ENCODE measurements at regions not wholly inside any gene's neighbourhood (a gene's known extent, or its start where the extent isn't known, plus 50 kb on each side); places are given as distances from the start of the nearest gene placed in this dataset.
"Not testable (repeated sequence)": the region's sequence is repeated elsewhere in the genome, so short reads cannot be mapped to it uniquely, and the experiment has no call there.

DNA sequence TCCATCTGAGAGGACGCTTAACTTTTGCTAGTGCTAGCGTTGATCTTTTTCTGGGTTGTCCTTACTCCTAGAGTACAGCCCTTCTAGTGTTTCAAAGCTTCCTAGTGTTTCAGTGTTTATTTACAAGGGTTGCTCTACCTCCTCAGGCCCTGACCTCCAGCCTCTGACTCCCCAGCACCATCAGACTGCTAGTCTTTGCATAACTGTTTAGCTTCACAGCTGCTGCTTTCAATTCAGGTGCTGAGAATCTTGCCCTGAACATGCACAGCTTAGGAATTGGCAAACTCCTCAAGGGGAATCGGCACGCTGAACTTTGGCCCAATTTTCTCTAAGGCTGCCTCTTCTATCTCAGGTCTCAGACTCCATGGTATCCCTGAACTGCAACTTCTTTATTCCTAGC lies 52.9 kb downstream of the OR52B4 start:
- in situ Hi-C loops (cut with MboI; ENCODE audit: low pct_unique_long_range_greater_than_20kb, low sequenced_read_pairs); DNase-seq: not testable (repeated sequence)

DNA sequence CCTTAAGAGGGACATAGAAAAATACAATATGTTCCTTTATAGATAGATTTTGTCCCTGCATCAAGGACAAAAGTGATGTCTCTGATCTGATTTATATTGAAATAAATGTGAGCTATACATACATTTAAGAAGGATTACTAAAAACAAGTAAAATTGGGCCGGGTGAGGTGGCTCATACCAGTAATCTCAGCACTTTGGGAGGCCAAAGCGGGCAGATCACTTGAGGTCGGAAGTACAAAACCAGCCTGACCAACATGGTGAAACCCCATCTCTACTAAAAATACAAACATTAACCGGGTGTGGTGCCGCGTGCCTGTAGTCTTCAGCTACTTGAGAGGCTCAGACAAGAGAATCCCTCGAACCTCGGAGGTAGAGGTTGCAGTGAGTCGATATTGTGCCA lies 91.0 kb downstream of the OR52B4 start:
- in situ Hi-C loops (cut with MboI; ENCODE audit: low pct_unique_long_range_greater_than_20kb, low sequenced_read_pairs); DNase-seq: not testable (repeated sequence)

DNA sequence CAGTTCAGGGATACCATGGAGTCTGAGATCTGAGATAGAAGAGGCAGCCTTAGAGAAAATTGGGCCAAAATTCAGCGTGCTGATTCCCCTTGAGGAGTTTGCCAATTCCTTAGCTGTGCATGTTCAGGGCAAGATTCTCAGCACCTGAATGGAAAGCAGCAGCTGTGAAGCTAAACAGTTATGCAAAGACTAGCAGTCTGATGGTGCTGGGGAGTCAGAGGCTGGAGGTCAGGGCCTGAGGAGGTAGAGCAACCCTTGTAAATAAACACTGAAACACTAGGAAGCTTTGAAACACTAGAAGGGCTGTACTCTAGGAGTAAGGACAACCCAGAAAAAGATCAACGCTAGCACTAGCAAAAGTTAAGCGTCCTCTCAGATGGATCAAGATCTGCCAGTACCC lies 117.1 kb downstream of the OR52B4 start:
- in situ Hi-C loops (cut with MboI; ENCODE audit: low pct_unique_long_range_greater_than_20kb, low sequenced_read_pairs); DNase-seq: not testable (repeated sequence)

DNA sequence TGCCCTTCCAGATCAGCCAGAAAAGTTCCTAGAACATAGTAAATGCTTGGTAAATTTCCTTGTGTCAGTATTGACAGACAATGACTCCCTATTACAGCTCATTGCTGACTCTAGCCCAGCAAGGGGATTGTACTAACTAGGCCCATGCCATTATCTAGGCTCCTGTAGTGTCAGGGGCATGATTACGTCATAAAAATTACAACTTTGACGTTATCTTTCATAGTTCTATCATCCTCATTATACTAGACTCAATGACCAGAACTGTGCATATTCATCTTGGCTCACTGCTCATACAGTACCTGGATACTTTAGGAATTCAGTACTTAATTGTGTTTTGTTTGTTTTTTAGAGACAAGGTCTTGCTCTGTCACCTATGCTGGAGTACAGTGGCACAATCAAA lies 118.7 kb downstream of the OR52B4 start:
- DNase-seq; in situ Hi-C loops (cut with MboI; ENCODE audit: low pct_unique_long_range_greater_than_20kb, low sequenced_read_pairs): not testable (repeated sequence)

DNA sequence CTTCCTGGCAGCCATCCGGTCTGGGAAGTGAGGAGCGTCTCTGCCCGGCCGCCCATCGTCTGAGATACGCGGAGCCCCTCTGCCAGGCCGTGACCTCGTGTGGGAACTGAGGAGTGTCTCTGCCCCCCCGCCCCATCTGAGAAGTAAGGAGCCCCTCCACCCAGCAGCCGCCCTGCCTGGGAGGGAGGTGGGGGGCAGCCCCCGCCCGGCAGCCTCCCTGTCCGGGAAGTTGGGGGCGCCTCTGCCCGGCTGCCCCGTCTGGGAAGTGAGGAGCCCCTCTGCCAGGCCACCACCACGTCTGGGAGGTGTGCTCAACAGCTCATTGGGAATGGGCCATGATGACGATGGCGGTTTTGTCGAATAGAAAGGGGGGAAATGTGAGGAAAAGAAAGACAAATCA lies 130.4 kb downstream of the OR52B4 start:
- DNase-seq; in situ Hi-C loops (cut with MboI; ENCODE audit: low pct_unique_long_range_greater_than_20kb, low sequenced_read_pairs): not testable (repeated sequence)

DNA sequence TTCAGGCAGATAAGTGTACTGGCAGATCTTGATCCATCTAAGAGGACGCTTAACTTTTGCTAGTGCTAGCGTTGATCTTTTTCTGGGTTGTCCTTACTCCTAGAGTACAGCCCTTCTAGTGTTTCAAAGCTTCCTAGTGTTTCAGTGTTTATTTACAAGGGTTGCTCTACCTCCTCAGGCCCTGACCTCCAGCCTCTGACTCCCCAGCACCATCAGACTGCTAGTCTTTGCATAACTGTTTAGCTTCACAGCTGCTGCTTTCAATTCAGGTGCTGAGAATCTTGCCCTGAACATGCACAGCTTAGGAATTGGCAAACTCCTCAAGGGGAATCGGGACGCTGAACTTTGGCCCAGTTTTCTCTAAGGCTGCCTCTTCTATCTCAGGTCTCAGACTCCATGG lies 124.3 kb downstream of the RRM1 start:
- in situ Hi-C loops (cut with MboI; ENCODE audit: low pct_unique_long_range_greater_than_20kb, low sequenced_read_pairs), result not testable (repeated sequence)

DNA sequence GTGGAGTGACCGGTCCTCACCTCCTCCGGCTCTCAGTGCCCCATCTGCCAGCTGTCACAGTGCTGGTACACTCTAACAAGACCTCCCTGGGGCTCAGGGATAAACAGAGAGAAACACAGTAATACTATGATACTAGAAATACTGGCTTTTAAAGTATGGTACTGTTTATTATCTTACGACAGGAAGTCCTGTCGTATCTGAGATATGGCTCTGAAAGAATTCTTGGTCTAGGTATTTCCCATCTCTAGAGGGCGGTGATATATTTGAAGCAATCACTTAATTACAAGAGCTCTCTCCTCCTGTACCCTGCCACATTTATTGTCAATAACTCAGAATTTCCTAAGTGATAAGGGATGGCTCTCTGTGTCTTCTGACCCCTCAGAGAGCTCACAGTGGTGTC lies 119.1 kb downstream of the RRM1 start:
- in situ Hi-C loops (cut with MboI; ENCODE audit: low pct_unique_long_range_greater_than_20kb, low sequenced_read_pairs), result no loop called here
- no peak for DNase-seq

More for the DNA sequence above, 124.3 kb downstream of the RRM1 start:
- not testable (repeated sequence) for DNase-seq

DNA sequence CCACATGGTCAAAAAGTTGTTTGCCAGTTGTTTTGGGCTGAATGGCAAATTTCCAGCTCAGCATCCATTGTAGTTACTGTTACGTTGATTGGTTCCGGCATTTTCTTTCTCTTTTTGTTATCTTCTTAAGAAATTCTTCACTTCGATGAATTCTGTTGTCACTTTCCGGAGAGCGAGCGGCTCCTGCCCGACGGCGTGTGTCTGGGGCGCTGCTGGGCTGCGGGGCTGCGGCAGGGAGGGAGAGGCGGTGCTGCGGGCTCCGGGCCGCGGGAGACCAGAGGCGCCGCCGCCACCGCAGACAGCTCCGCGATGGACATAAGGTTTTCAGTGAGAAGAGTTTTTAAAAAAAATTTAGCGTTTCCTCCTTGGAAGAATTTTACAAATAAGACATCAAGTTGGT lies 117.4 kb downstream of the RRM1 start:
- no peak for DNase-seq
- in situ Hi-C loops (cut with MboI; ENCODE audit: low pct_unique_long_range_greater_than_20kb, low sequenced_read_pairs), result no loop called here

DNA sequence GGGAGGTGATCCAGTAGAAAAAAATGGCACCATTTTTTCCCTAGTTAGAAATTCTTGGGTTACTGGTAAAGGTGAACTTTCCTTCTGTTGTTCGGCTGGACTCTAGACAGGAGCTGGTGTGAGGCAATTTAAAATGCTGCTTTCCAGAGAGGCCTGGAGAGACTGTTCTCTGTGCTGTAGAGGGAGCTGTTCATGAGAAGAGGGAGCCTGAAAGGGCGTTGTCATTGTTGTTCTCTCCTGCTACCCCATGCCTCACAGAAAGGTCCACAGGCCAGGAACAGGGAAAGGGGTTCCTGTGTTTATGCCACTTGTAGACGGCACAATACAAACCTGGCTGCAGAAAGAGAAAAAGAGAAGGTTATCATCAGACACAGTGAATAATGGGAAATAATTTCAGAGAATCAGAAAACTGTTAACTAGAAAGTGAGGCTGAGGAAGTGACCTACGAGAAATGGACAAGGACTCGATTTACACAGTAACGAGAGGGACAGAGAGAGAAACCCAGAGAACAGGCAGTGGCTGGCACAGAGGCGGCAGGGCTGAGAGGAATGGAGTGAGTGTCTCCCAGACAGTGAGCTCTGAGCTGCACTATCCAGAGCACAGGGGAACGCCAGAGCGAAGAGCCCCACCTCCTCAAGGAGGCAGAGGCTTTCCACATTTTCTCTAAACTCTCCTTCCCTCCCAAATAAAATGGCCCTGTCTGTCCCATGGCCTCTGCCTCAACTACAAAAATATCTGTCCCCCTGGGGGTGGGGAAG lies 109.2 kb downstream of the RRM1 start:
- in situ Hi-C loops (cut with MboI; ENCODE audit: low pct_unique_long_range_greater_than_20kb, low sequenced_read_pairs), result no loop called here
- DNase-seq, result no peak

DNA sequence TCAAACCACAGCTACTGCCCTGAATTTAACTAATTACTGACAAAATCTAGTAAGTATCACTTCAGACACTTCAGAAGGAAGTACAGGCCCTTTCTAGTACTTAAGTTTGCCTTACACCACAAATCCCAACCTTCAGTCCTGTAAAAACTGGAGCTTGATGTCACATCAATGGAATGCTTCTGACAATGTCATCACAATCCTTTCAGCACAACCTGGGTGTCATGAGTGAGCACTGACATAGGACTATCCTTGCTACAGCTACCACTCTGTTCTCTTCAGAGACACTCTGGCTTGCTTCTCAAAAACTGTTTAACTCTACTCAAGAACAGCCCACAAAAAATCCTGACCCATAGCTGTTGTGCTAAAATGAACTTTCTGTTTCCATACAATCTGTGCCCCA lies 108.2 kb downstream of the RRM1 start:
- in situ Hi-C loops (cut with MboI; ENCODE audit: low pct_unique_long_range_greater_than_20kb, low sequenced_read_pairs), result no loop called here
- no peak for DNase-seq

DNA sequence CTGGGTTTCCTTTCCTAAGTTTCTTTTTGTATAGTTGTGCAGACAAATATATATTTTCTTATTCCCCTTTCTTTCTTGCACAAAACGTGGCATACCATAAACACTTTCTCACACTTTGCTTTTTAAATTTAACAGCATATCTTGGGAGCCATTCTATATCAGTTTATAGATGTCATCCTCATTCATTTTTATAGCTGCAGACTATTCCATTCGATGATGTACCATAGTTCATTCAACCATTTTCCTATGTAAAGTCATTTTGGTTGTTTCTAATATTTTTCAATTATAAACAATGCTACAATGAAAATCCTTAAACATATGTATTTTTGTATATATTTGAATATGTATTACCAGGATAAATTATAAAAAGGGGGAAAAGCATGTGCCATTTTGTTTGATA lies 102.5 kb downstream of the RRM1 start:
- no peak for DNase-seq
- in situ Hi-C loops (cut with MboI; ENCODE audit: low pct_unique_long_range_greater_than_20kb, low sequenced_read_pairs), result loop anchor here (25.0 kb wide), 2 partner anchors 340 to 815 kb away; partner anchors contain the start of gene OR52M1

DNA sequence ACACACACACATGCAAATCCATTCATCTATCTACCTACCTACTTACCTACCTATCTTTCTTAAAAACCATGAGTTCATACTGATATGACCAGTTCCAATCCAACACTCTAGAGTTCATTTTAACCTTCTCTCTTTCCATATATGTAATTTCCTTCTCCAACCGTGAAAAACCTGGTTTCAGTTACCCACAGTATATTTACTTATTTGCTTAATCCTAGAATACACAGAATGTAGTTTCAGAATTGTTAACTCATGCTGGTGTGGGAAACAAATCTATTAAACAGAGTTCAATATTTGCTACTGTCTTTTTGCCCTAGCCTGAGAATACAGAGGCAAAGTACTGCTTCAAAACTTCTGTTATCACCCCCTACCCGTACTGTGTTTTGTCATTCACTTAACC lies 101.3 kb downstream of the RRM1 start:
- in situ Hi-C loops (cut with MboI; ENCODE audit: low pct_unique_long_range_greater_than_20kb, low sequenced_read_pairs), result loop anchor here (25.0 kb wide), 2 partner anchors 341 to 816 kb away; partner anchors contain the start of gene OR52M1
- DNase-seq, result no peak

DNA sequence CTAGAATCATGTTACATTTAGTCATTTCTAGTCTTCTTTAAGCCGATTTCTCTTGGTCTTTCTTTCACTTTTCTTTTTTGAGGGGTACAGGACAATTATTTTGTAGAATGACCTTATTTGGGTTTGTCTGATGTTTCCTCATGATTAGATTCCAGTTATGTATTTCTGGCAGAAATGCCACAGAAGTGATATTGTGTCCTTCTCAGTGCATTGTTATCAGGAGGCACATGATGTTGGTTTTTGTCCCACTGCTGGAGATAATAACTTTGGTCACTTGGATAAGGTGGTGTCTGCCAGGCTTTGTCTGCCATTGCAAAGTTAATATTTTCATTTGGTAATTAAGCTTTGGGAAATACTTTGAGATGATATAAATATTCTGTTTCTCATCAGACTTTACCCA lies 100.3 kb downstream of the RRM1 start:
- DNase-seq, result no peak
- in situ Hi-C loops (cut with MboI; ENCODE audit: low pct_unique_long_range_greater_than_20kb, low sequenced_read_pairs), result loop anchor here (25.0 kb wide), 2 partner anchors 342 to 817 kb away; partner anchors contain the start of gene OR52M1

DNA sequence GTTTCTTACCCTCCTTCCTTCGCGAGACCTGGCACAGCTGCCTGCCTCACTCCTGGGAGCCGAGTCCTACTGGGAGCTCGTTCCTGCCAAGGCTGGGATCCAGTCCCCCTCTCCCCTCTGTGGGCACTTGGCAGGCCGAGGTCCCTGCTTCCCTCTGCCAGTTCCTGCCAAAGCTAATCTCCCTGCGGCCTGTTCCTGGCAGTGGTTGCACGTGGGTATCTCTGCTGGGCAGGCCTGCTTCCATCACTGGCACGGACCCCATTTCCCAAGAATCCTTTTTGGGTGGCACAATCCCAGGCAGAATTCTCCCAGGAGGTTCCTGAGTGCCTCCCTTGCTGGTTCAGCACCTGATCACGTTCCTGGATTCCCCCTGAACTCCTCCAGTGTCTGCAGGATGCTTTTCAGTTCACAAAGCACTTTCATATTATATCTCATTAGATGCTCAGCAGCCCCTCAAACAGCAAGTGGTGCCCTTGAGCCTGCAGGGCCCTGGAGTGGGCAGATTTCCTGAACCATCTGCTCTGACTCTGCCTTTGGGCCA lies 96.5 kb downstream of the RRM1 start:
- DNase-seq, result no peak
- in situ Hi-C loops (cut with MboI; ENCODE audit: low pct_unique_long_range_greater_than_20kb, low sequenced_read_pairs), result loop anchor here (25.0 kb wide), 2 partner anchors 346 to 821 kb away; partner anchors contain the start of gene OR52M1

DNA sequence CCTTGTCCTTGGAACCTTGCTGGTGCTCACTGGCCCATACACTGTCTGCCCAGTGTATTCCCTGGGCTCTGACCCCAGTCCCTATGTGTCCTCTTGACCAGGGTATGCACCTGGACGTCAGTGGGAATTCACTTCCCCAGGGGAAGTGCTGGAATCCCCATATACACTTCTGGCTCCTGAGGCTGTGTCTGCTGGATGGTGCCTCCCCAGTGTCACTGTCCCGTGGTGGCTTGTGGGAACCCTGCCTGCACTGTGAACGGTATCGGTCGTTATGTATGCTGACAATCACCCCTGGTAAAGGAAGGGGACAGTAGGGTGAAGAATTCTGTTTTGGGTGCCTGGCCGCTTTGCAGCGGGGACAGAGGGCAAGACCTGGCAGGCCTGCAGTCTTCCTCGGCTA lies 95.9 kb downstream of the RRM1 start:
- in situ Hi-C loops (cut with MboI; ENCODE audit: low pct_unique_long_range_greater_than_20kb, low sequenced_read_pairs), result loop anchor here (25.0 kb wide), 2 partner anchors 347 to 822 kb away; partner anchors contain the start of gene OR52M1
- DNase-seq, result no peak

DNA sequence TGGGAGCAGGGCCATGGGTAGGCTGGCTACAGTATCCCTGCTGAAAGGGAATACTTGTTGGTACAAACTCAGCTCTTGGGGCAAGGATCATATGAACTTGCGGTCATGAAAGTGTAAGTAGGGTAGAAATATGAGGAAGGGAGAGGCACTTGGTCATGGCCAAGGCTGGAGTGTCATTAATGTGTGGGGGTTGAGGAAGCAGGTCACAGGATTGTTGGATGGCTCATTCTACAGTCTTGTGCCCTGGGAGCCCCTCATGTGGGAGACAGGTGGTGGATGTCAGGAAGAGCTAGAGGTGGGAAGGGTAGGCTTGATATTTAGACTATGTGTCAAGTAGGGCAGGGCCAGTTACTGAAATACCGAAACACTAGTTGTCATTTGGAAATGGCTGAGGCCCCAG lies 95.5 kb downstream of the RRM1 start:
- in situ Hi-C loops (cut with MboI; ENCODE audit: low pct_unique_long_range_greater_than_20kb, low sequenced_read_pairs), result loop anchor here (25.0 kb wide), 2 partner anchors 347 to 822 kb away; partner anchors contain the start of gene OR52M1
- DNase-seq, result no peak

Data from KBM-7 (cell line).